ENCODE measurements at regions not wholly inside any gene's neighbourhood (a gene's known extent, or its start where the extent isn't known, plus 50 kb on each side); places are given as distances from the start of the nearest gene placed in this dataset.
"Not testable (repeated sequence)": the region's sequence is repeated elsewhere in the genome, so short reads cannot be mapped to it uniquely, and the experiment has no call there.

- TF ChIP-seq CTCF (IDR thresholded peaks at IDR 0.05; ENCODE audit: extremely low read depth, missing control alignments), result no peak
- no peak for DNase-seq (ENCODE audit: low spot score)
Observed at GRCh38 chr12:28746734-28747325, 402.2 kb upstream of the FAR2 start.

DNA sequence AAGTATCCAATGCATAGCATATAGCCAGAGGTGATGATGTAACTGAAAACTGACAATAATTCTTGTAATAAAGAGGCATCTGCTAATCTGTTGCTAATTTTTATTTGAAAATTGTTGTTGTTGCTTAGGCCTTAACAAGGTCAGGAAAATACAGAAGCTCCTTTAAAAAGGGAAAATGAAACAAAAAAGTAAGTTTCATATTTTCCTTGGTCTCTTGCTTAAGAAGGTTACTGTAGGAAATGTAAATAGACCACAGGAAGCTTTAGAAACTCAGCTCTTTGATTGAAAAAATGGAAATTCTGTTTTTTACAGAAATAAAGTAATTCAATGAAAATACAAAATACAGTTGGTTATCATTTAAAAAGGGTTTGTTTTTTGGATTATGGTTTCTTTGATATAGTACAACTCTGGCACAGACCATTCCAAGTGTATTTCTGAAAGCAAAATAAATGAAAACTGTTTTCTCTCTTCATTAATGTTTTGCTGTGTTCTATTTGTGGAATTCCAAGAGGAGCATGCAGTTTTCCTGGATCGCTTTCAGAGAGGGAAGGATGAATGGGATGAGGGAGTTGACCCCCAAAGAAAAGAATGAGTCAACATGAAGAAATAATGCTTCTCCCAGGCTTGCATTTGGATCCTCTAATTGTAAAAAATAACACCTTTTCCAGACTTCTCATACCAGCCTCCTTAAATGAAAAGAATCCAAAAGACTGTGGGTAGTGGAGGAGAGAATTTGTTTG lies 398.0 kb upstream of the FAR2 start:
- no peak for DNase-seq (ENCODE audit: low spot score)
- no peak for TF ChIP-seq CTCF (IDR thresholded peaks at IDR 0.05; ENCODE audit: extremely low read depth, missing control alignments)

DNA sequence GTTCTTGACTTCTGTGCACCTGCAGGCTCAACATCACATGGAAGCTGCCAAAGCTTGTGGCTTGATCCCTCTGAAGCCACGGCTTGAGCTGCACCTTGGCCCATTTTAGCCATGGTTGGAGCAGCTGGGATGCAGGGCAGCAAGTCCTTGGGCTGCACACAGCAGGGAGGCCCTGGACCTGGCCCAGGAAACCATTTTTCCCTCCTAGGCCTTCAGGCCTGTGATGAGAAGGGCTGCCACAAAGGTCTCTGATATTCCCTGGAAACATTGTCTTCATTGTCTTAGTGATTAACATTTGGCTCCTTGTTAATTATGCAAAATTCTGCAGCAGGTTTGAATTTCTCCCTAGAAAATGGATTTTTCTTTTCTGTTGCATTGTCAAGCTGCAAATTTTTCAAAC lies 394.1 kb upstream of the FAR2 start:
- DNase-seq (ENCODE audit: low spot score), result no peak
- no peak for TF ChIP-seq CTCF (IDR thresholded peaks at IDR 0.05; ENCODE audit: extremely low read depth, missing control alignments)

DNA sequence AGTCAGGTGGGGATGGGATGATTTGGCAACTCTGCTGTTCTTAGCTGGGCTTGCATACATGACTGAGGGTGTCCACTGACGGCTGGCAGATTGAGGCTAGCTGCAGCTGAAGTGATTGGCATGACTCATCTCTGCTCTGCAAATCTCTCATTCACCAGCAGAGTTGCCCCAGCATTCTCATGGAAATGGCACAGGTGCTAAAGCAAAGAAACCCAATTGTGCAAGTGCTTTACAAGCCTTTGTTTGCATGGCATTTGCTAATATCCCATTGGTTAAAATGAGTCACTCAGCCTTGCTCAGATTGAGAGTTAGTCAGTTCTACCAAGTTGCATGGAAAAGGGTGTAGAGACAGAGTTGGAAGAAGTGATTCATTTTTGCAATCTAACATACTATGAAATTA lies 389.7 kb upstream of the FAR2 start:
- DNase-seq (ENCODE audit: low spot score), result no peak
- TF ChIP-seq CTCF (IDR thresholded peaks at IDR 0.05; ENCODE audit: extremely low read depth, missing control alignments), result no peak

DNA sequence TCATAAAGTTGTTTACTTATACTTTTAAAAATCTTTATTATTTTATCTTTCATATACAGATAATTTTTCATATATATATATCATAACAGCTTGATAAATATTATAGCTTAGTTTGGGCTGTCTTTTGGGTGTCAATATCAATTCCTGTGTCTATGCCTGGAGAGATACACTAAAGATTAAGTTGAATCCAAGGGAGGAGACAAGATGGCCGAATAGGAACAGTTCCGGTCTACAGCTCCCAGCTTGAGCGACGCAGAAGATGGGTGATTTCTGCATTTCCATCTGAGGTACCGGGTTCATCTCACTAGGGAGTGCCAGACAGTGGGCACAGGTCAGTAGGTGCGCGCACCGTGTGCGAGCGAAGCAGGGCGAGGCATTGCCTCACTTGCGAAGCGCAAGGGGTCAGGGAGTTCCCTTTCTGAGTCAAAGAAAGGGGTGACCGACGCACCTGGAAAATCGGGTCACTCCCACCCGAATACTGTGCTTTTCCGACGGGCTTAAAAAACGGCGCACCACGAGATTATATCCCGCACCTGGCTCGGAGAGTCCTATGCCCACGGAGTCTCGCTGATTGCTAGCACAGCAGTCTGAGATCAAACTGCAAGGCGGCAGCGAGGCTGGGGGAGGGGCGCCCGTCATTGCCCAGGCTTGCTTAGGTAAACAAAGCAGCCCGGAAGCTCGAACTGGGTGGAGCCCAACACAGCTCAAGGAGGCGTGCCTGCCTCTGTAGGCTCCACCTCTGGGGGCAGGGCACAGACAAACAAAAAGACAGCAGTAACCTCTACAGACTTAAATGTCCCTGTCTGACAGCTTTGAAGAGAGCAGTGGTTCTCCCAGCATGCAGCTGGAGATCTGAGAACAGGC lies 388.8 kb upstream of the FAR2 start:
- not testable (repeated sequence) for DNase-seq (ENCODE audit: low spot score)

- DNase-seq (ENCODE audit: low spot score), result not testable (repeated sequence)
Observed at GRCh38 chr12:28761897-28762296, 387.2 kb upstream of the FAR2 start.

GRCh38 chr12:28766398-28766797 lies 382.7 kb upstream of the FAR2 start:
- TF ChIP-seq CTCF (IDR thresholded peaks at IDR 0.05; ENCODE audit: extremely low read depth, missing control alignments), result no peak
- no peak for DNase-seq (ENCODE audit: low spot score)

DNA sequence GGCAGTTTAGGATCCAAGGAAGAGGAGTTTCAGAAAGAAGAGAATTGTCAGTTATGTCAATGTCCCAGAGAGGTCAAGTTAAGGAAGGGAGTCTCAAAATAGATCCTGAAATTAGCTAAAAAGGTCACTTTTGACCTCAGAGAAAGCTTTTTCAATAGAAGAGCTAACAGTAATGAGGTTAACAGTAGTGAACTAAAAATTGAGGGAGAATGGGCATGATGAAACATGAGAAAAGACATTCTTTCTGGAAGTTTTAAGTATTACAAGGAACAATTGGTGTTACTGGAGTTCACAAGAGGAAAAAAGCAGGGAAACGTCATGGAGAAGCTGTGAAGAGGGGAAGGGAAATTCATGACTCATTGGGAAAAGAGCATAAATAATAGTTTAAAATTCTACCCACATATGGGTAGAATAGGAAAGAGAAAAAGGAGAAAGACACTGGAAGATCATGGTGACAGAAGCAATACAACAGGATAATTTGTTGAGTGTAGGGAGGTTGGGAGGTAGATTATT lies 381.2 kb upstream of the FAR2 start:
- no peak for DNase-seq (ENCODE audit: low spot score)
- TF ChIP-seq CTCF (IDR thresholded peaks at IDR 0.05; ENCODE audit: extremely low read depth, missing control alignments), result no peak
